ENCODE measurements at regions not wholly inside any gene's neighbourhood (a gene's known extent, or its start where the extent isn't known, plus 50 kb on each side); places are given as distances from the start of the nearest gene placed in this dataset.

DNA sequence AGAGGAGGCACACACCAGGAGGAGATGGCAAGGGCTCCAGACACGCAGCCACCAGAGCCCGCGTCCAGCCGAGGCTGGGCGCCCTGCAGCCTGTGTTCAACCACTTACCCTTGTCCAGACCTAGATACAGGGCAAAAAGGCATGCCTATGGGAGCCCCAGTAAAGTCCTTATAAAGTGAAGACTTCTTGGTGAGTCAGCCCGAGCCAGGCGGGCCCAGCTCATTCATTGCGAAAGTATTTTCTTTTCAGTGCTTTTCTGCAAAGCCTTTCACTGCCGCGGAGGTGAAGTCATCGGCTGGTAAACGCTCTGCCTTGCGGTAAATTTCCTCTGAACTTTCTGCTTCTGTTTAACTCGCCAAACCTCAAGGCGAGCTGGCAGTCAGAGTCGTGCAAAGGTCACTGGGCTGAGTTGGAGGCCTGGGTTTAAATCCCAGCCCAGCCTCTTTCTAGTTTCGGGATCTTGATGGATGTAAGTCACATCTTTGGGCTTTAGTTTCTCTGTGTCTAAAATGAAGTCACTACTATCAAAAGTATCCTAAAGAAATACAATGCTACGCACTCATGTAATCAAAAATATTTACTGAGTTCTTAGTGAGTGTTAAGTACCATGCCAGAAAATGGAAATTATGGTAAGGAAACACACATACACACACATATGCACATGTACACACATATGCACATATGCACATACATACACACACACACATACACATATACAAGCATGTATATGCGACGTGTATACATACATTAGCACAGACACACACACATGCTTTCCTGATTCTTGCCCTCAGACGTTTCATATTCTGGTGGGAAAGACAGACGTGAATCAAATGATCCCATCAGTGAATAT, 54.7 kb upstream of the IFFO2 start (continued):
- TF ChIP-seq, protein P1, sequence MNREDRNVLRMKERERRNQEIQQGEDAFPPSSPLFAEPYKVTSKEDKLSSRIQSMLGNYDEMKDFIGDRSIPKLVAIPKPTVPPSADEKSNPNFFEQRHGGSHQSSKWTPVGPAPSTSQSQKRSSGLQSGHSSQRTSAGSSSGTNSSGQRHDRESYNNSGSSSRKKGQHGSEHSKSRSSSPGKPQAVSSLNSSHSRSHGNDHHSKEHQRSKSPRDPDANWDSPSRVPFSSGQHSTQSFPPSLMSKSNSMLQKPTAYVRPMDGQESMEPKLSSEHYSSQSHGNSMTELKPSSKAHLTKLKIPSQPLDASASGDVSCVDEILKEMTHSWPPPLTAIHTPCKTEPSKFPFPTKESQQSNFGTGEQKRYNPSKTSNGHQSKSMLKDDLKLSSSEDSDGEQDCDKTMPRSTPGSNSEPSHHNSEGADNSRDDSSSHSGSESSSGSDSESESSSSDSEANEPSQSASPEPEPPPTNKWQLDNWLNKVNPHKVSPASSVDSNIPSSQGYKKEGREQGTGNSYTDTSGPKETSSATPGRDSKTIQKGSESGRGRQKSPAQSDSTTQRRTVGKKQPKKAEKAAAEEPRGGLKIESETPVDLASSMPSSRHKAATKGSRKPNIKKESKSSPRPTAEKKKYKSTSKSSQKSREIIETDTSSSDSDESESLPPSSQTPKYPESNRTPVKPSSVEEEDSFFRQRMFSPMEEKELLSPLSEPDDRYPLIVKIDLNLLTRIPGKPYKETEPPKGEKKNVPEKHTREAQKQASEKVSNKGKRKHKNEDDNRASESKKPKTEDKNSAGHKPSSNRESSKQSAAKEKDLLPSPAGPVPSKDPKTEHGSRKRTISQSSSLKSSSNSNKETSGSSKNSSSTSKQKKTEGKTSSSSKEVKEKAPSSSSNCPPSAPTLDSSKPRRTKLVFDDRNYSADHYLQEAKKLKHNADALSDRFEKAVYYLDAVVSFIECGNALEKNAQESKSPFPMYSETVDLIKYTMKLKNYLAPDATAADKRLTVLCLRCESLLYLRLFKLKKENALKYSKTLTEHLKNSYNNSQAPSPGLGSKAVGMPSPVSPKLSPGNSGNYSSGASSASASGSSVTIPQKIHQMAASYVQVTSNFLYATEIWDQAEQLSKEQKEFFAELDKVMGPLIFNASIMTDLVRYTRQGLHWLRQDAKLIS (CRISPR knock-in tag; IDR thresholded peaks at IDR 0.05), result no peak
- TF ChIP-seq TAF15 (IDR thresholded peaks at IDR 0.05; ENCODE audit: low read depth, low read length, poor library complexity, severe bottlenecking) (no peak), ZNF296 (CRISPR knock-in tag; conservative IDR thresholded peaks at IDR 0.05) (no peak), PCBP1 (IDR thresholded peaks at IDR 0.05; ENCODE audit: borderline replicate concordance, low read depth, low read length) (no peak), KDM4B (CRISPR knock-in tag; IDR thresholded peaks at IDR 0.05) (no peak), RFX3 (CRISPR knock-in tag; IDR thresholded peaks at IDR 0.05) (no peak), FOSL2 (CRISPR knock-in tag; IDR thresholded peaks at IDR 0.05) (peak; percentile 96)
- TF ChIP-seq, protein P2, sequence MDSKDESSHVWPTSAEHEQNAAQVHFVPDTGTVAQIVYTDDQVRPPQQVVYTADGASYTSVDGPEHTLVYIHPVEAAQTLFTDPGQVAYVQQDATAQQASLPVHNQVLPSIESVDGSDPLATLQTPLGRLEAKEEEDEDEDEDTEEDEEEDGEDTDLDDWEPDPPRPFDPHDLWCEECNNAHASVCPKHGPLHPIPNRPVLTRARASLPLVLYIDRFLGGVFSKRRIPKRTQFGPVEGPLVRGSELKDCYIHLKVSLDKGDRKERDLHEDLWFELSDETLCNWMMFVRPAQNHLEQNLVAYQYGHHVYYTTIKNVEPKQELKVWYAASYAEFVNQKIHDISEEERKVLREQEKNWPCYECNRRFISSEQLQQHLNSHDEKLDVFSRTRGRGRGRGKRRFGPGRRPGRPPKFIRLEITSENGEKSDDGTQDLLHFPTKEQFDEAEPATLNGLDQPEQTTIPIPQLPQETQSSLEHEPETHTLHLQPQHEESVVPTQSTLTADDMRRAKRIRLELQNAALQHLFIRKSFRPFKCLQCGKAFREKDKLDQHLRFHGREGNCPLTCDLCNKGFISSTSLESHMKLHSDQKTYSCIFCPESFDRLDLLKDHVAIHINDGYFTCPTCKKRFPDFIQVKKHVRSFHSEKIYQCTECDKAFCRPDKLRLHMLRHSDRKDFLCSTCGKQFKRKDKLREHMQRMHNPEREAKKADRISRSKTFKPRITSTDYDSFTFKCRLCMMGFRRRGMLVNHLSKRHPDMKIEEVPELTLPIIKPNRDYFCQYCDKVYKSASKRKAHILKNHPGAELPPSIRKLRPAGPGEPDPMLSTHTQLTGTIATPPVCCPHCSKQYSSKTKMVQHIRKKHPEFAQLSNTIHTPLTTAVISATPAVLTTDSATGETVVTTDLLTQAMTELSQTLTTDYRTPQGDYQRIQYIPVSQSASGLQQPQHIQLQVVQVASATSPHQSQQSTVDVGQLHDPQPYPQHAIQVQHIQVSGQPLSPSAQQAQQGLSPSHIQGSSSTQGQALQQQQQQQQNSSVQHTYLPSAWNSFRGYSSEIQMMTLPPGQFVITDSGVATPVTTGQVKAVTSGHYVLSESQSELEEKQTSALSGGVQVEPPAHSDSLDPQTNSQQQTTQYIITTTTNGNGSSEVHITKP (CRISPR knock-in tag; IDR thresholded peaks at IDR 0.05; ENCODE audit: low read depth), result 0 out of 2 replicates have a peak, but pooled peaks have one; percentile 28
- TF ChIP-seq, protein P3, sequence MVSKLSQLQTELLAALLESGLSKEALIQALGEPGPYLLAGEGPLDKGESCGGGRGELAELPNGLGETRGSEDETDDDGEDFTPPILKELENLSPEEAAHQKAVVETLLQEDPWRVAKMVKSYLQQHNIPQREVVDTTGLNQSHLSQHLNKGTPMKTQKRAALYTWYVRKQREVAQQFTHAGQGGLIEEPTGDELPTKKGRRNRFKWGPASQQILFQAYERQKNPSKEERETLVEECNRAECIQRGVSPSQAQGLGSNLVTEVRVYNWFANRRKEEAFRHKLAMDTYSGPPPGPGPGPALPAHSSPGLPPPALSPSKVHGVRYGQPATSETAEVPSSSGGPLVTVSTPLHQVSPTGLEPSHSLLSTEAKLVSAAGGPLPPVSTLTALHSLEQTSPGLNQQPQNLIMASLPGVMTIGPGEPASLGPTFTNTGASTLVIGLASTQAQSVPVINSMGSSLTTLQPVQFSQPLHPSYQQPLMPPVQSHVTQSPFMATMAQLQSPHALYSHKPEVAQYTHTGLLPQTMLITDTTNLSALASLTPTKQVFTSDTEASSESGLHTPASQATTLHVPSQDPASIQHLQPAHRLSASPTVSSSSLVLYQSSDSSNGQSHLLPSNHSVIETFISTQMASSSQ (IDR thresholded peaks at IDR 0.05; ENCODE audit: low read depth), result no peak
- TF ChIP-seq, protein P3 (CRISPR knock-in tag; IDR thresholded peaks at IDR 0.05; ENCODE audit: borderline replicate concordance), result peak; percentile 50; the same call in 1 of the 2 replicates
- TF ChIP-seq, protein P4, sequence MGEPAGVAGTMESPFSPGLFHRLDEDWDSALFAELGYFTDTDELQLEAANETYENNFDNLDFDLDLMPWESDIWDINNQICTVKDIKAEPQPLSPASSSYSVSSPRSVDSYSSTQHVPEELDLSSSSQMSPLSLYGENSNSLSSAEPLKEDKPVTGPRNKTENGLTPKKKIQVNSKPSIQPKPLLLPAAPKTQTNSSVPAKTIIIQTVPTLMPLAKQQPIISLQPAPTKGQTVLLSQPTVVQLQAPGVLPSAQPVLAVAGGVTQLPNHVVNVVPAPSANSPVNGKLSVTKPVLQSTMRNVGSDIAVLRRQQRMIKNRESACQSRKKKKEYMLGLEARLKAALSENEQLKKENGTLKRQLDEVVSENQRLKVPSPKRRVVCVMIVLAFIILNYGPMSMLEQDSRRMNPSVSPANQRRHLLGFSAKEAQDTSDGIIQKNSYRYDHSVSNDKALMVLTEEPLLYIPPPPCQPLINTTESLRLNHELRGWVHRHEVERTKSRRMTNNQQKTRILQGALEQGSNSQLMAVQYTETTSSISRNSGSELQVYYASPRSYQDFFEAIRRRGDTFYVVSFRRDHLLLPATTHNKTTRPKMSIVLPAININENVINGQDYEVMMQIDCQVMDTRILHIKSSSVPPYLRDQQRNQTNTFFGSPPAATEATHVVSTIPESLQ (CRISPR knock-in tag; conservative IDR thresholded peaks at IDR 0.05), result no peak

All from HepG2 (cell line).